LNCaP clone FGC (cell line): ENCODE measurements at regions not wholly inside any gene's neighbourhood (a gene's known extent, or its start where the extent isn't known, plus 50 kb on each side); places are given as distances from the start of the nearest gene placed in this dataset.

Source experiments
- DNase-seq: peaks from one replicate; pipeline ENCODE4 v3.0.0-alpha.2; 2011; ENCODE audit warnings: low read depth
- H3K4me3 ChIP-seq: 2 replicates; pipeline ENCODE4 v1.5.1; 2011; ENCODE audit warnings: mild to moderate bottlenecking, low read depth, low read length, control low read depth
- CTCF ChIP-seq: IDR thresholded peaks from 2 replicates; pipeline ENCODE4 v1.5.1; 2012; ENCODE audit warnings: mild to moderate bottlenecking; ENCODE audit not compliant: control insufficient read depth, insufficient read depth; ENCODE audit errors: extremely low read depth

- TF ChIP-seq CTCF, result no peak
- no peak for DNase-seq
- no peak overlapping the region for H3K4me3 ChIP-seq
Measured at GRCh38 chr6:81900616-81901015, 148.1 kb upstream of the TENT5A start.

GRCh38 chr6:81897793-81898192 is 145.3 kb upstream of the TENT5A start:
- no peak for TF ChIP-seq CTCF
- no peak for DNase-seq
- H3K4me3 ChIP-seq, result no peak overlapping the region

GRCh38 chr6:81896525-81897503 is 144.3 kb upstream of the TENT5A start:
- no peak overlapping the region for H3K4me3 ChIP-seq
- no peak for TF ChIP-seq CTCF
- DNase-seq, result no peak

- H3K4me3 ChIP-seq, result no peak overlapping the region
- peak; percentile 37 for DNase-seq
- TF ChIP-seq CTCF, result no peak
Measured at GRCh38 chr6:81895511-81896185, 143.2 kb upstream of the TENT5A start.

- no peak overlapping the region for H3K4me3 ChIP-seq
- no peak for TF ChIP-seq CTCF
- no peak for DNase-seq
Measured at GRCh38 chr6:81894788-81895271, 142.3 kb upstream of the TENT5A start.

- TF ChIP-seq CTCF, result no peak
- DNase-seq, result no peak
- H3K4me3 ChIP-seq, result no peak overlapping the region
Measured at GRCh38 chr6:81894306-81894705, 141.8 kb upstream of the TENT5A start.
